Islet of Langerhans (tissue), 1 donor: ENCODE measurements at regions not wholly inside any gene's neighbourhood (a gene's known extent, or its start where the extent isn't known, plus 50 kb on each side); places are given as distances from the start of the nearest gene placed in this dataset.
"Not testable (repeated sequence)": the region's sequence is repeated elsewhere in the genome, so short reads cannot be mapped to it uniquely, and the experiment has no call there.

Experiments
- FAIRE-seq: peaks from one replicate; lab custom pipeline; 2011; peaks lifted over from hg19 to GRCh38; lab: Jason Lieb, UNC

DNA sequence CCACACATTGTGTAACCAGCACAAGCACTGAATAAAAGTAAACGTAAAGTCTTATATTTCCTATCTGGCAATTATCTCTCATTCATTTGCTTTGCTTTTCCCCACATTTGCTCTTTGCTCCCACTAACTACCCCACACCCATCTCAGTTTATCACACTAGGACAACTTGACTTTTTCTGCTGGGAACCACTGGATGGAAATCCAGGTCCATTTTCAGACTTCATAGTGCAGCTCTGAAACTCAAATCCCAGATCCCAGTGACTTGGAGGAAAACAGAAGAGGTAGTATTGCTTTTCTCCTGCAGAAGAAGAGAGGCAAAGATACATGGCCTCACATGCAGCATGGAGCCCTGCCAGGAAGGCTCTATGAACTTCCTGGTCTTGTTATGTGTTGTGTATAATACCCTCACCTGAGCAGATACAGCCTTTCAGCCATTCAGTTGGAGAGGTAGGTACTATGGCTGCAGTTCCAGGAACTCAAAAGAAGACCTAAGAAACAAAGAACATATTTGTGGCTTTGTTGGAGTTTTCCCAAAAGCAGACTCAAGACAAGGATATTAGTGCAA lies 90.0 kb upstream of the NIPBL start:
- FAIRE-seq: no peak

DNA sequence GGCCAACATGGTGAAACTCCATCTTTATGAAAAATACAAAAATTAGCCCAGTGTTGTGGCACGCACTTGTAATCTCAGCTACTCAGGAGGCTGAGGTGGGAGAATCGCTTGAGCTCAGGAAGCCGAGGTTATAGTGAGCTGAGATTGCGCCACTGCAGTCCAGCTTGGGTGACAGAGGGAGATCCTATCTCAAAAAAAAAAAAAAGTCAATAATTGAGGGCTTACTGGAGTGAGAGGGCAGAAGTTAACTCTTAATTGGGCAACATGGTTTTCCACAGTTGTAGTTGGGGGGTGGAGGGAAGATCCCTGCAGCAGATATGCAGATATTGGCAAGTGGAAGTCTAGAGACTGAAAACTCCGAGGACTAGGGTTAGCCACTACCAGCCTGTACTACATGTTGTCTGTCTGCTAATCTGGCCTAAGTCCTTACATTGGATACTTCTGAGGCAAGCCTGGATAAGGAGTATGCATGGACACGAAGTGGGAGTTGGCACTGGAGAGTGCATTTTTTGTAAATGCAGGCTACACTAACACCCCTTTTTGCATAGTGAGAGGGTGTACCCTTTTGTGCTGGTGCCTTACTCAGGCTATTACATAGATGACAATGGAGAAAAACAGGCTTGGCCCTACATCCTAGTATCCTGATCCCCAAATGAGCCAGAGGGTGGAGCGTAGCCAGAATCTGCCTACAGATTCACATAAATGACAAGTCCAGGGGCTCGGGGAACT lies 89.0 kb upstream of the NIPBL start:
- FAIRE-seq: no peak

DNA sequence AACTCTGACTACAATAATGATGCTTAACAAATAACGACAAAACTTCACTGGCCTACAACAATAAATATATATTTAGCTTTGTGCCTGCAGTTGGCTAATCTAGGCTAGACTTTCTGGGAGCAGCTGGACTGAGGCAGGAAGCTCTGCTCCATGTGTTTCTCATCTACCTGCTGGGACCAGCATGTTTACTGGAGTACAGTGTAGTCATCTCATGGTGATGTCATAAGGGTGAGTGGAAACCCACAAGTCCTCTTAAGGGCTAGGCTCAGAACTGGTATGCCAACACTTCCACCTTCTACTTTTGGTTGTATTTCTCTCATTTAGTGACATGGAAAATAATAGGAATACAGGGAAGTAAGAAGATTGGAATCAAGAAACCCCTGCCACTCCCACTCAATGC lies 85.7 kb upstream of the NIPBL start:
- no peak for FAIRE-seq

DNA sequence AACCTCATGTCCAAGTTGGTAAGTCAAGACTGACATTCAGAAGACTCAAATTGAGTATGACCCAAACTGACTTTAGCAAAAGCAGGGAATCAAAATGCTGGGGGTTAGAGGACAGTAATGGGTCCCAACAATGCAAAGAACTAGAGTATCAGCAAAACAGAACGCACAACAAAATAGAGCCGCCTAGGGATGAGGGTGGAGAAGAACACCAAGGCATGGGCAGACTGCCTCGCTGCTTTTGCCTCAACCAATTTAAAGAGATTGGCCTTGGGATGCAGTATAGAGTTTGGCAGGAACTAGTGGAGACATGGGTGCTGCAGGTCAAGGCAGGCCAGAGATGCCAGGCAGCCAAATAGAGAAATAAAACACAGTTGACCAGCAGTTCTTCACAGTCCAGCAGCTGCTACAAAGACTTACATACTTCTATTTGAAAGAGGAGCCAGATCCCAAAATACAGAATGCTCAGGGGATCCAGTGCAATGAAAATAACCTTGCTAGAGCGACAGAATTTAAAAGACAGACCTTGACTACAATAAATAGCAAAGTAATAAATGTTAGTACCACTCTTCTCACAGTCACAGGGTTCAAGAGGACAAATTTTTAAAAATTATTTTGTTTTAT lies 83.9 kb upstream of the NIPBL start:
- FAIRE-seq: no peak

DNA sequence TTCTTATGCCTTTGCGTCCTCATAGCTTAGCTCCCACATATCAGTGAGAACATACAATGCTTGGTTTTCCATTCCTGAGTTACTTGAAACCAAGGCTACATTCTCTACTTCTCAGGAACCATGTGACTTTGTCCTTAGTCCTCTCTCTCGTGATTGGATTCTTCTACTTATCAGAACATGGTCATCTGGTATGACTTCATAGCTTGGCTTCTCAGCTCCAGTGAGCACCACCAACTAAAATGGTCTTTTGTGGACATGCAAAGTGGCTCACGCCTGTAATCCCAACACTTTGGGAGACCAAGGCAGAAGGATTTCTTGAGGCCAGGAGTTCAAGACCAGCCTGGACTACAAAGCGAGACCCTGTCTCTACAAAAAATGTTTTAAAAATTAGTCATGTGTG lies 81.2 kb upstream of the NIPBL start:
- no peak for FAIRE-seq

DNA sequence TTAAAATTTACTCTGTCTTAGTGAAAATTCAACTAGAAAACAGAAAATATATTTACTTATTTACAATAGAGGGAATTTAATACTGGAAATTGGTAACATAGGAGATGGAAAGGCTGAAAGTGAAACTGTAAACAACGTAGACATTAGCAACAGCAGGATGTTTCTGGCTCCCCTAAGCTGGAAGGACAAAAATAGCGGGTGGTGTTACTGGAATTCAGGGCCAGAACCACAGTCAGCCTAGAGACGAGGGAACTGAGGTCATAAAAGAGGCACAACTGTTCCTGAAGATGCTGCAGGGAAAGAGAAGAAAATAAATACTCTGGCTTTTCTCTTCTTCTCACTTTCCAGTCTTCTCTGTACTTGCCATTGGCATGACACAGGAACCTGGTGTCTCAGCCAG lies 80.4 kb upstream of the NIPBL start:
- FAIRE-seq: no peak

DNA sequence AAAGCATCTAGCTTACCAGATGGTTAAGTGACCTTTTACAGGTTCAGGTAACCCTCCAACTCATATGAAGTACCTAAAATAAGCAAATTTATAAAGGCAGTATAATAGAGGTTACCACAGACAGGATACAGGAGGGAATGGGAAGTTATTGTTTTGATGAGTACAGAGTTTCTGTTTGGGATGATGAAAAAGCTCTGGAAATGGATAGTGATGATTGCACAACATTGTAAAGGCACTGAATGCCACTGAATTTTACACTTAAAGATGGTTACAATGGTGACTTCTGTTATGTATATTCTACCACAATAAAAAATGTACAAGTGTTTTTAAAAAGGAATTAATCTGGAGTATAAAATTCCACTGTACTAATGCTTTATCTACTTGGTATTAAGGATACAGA lies 75.0 kb upstream of the NIPBL start:
- no peak for FAIRE-seq

DNA sequence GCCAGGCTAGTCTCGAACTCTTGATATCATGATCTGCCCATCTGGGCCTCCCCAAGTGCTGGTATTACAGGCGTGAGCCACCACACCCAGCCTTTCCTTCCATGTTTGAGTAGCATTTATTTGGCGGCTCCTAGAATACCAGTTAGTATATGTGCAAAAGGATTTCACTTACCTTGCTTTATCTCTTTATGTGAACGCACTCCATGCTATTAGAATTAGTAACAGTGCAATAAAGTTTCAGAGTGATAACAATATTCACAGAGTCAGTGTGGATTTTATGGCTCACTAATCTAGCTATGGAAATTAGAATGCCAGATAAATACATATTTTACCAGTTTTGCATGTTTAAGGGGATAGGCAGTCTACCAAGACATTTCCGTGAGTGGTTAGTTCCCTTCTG lies 74.4 kb upstream of the NIPBL start:
- no peak for FAIRE-seq

DNA sequence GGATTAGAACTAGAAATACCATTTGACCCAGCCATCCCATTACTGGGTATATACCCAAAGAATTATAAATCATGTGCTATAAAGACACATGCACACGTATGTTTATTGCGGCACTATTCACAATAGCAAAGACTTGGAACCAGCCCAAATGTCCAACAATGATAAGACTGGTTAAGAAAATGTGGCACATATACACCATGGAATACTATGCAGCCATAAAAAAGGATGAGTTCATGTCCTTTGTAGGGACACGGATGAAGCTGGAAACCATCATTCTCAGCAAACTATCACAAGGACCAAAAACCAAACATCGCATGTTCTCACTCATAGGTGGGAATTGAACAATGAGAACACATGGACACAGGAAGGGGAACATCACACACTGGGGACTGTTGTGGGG lies 63.3 kb upstream of the NIPBL start:
- not testable (repeated sequence) for FAIRE-seq

DNA sequence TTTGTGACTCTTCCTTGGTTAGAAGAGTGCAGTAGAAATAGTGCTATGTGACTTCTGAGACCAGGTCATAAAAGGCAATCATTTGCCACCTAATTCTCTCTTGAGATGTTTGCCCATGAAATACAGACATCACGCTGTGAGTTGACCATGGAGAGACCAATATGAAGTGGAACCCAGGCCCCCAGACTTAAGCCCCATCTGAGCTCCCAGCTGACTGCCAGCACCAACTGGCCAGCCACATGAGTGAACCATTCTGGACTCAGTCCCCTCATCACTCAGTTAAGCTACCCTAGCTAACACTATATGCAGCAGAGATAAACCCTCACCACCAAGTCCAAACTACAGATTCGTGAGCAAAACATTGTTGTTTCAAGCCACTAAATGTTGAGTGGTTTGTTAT lies 60.7 kb upstream of the NIPBL start:
- FAIRE-seq: no peak

DNA sequence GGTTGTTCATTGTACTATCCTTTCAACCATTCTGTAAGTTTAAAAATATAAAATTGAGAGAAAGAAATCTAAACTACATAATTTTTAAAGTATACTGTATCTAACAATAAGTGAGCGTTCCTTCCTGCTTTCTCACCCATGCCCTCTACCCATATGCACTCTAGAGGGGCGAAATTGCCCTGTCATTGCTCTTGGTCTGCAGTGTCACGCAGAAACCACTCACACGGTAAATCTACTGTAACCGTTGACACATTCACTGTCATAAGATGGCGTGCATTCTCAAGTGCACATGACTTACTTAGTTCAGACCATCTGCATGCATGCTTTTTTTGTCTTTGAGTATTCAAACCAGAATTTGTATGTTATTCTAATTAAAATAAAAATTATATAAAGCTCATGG lies 55.7 kb upstream of the NIPBL start:
- no peak for FAIRE-seq

DNA sequence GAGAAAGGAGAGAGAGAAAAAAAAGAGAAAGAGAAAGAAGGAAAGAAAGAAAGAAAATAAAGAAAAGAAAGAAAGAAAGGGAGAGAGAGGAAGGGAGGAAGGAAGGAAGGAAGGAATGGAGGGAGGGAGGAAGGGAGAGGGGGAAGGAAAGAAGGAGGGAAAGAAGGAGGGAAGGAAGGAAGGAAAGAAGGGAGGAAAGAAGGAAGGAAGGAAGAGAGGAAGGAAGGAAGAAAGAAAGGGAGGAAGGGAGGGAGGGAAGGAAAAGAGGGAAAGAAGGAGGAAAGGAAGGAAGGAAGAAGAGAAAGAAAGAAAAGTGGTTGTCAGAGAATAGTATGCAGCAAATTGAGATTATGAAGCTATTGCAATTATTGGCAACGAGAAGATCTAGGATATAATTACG lies 49.9 kb upstream of the NIPBL start:
- FAIRE-seq: no peak
